Fibroblast of upper back skin (primary cell): ENCODE measurements at regions not wholly inside any gene's neighbourhood (a gene's known extent, or its start where the extent isn't known, plus 50 kb on each side); places are given as distances from the start of the nearest gene placed in this dataset.

ENCODE experiments used
- DNase-seq: peaks from one replicate; pipeline ENCODE4 v3.0.0-alpha.2; 2013

DNA sequence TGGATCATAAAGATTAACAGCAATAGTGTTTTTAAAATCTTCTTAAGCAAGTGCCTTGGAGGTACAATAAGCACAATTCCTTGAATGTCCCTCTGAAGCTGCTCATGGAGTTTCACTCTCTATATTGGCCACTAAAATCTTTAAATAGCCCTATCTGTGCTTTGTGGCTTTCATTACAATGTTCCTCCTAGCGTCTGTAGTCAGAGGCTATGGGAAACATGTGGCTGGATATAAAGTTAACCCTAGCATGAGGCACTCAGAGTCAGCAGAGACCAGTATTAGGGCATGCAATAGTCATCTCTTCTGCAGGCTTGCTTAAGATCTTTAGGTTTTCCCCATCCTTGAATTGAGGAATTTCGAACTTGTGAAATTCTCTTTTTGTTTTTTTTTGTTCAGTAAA lies 668.2 kb downstream of the CDH11 start:
- peak; percentile 50 for DNase-seq

DNA sequence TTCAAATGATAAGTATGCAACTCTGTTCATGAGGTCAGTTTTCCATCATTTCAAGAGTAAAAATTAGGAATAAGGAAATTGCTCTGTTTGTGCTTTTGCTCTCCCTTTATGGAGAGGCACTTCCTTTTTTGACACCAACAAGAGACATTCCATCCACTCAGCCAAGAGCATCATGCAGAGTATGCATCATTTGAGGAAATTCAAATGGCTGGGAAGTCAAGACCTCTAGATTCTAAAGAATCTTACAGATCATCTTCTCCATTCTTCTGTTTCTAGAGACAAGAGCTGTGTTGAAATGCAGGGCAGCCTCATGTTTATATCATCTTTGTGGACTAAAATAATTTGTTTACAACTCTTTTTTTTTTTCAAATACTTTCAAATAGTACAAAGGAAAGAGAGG lies 669.4 kb downstream of the CDH11 start:
- DNase-seq: peak; percentile 23

DNA sequence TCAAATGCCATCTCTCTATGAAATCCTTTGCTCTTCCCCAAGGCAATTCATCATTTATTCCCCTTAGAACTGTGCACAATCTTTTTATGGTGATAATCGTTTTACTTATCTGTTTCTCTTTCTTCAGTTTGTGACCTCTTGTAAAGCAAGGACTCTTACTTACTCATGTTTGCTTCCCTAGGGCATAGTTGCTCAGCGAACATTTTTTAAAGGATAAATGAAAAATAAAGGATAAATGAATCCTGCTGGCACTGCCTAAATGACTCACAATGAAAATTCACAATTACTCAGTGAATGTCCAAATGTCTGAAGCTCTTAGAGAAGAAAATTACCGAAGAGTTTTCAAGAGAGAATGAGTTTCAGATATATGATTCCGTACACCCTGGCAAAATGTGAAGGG lies 671.7 kb downstream of the CDH11 start:
- peak; percentile 47 for DNase-seq

DNA sequence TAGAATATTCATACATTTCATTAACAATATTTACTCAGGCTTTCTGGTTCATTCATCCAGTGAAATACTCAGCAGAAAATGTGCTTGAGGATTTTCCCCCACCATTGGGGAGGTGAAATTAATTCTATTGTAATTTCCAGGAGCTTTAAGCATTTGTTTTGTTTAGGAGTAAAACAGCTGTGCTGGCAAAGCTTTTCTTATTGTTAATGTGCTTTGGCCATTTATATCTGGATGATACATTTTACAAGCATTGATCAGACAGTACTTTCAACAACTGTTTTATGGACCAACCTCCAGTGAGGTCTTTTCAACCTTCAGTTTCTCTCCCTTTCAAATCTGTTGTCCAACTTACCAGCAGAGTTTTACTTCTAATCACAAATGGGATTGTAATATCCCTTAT lies 672.4 kb downstream of the CDH11 start:
- DNase-seq: no peak

DNA sequence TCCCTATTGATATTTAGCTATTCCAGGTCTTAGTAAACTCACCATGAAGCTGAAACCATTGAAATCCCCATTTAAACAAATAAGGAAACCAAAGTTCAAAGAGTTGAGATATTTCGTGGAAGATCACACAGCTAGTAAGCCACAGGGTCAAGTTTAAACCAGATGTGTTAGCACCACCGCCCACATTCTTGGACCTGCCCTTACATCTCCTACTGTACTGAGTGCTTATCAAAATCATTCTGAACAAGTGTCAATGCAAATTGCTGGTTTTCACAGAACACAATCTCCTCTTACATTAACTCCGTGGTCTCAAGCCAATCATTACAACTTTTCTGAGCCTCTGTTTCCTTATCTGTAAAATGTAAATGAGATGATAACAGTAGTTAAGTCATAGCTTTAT lies 676.2 kb downstream of the CDH11 start:
- DNase-seq: no peak

DNA sequence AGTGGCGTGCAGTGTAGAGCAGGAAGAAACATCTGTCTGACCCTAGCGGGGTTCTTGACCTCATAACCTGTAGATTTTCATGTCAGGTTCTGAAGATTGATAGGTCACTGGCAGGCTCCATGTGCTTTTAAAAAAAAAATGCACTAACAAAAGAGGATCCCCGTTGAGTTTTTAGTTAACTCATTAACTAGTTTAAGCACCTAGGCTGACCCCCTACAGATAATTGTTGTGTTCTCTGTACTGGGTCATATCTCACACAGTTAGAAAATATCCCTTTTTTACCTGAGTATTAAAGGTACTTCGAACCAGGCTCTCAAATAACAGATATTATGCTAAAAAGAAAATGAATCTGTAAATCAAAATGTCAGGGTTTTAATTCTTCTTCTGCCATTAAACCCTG lies 676.6 kb downstream of the CDH11 start:
- no peak for DNase-seq

DNA sequence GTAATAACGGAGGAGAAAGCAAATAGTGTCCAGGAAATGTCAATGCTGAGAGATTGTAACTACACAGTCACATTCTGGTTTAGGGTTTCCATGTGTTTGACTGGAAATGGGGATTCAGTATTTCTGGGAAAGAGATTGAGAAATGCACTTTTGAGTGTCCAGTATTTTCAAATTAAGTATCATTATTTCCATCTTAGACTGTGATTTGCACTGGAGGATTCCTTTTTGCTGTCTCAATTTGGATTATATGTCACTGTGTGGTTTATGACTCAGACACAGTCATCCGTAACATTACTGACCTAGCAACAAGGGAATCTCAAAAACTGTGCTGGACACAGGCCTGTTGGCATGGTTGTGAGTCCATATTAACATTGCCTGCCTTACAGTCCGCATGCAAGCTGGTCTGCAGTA lies 681.4 kb downstream of the CDH11 start:
- peak; percentile 98 for DNase-seq

DNA sequence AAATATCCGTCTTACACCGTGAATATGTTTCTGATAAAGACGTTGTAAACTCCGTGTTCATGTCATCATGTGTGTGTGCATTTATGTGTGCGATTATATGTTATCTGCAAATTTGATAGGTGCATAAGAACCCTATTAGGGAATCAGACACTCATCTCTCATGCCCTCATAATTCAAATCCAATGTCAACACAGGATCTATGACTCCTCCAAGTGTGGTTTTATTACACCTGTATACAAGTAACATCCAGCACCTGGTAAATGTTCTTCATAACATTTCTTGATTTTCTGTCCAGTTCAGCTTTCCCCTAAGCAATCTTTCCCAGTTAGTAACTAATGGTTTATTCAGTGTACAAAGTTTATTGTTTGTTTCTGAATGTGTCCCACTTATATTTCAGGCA lies 681.9 kb downstream of the CDH11 start:
- no peak for DNase-seq

DNA sequence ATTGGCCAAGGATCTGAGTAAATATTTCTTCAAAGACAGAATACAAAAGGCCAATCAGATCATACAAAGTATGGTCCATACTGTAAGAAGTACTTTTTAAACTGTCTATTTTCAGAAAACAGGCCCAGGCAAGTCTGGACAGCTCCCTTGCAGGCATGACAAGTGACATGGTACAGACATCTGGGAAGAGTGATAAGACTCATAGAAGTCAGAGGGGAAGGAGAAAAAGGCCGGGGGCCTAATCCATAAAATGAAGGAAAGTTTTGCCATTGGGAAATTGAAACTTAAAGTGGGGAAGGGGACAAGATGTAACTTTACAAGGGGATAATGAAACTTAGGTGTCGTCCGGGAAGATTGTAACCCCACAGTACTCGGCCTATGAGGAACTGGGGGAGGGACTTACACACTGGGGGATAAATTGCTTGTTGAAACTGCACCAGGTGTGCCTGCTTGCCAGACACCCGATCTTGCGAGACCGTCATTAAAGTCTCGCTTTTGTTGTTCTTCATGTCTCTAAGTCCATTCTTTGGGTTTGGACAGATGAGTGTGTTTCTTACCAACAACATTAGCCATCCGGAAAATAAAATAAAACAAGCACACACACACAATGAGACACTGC lies 684.0 kb downstream of the CDH11 start:
- DNase-seq: no peak

DNA sequence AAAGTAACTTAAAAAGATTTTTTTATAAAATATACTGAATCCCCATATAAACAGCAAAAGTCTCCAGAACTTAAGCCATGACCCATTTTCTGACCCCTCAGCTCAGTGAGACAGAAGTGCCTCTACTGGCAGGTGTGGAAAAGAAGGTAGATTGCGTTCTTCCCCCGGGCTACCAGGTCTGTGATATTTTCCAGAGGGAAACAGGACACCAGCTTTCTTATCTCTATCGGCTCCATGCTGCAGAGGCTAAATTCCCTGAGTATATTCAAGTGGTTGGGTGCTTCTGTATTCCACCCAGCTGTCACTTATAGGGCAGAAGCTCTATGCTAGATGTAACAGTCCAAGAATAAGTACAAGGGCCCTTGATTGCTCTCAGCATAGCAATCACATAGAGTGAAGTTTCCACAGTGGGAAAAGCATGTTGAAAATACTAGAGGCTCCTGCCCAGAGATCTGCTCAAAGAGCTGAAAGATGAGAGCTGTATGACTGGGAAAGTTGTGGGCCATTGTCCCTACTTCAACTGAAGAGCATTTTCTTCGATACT lies 687.3 kb downstream of the CDH11 start:
- no peak for DNase-seq

DNA sequence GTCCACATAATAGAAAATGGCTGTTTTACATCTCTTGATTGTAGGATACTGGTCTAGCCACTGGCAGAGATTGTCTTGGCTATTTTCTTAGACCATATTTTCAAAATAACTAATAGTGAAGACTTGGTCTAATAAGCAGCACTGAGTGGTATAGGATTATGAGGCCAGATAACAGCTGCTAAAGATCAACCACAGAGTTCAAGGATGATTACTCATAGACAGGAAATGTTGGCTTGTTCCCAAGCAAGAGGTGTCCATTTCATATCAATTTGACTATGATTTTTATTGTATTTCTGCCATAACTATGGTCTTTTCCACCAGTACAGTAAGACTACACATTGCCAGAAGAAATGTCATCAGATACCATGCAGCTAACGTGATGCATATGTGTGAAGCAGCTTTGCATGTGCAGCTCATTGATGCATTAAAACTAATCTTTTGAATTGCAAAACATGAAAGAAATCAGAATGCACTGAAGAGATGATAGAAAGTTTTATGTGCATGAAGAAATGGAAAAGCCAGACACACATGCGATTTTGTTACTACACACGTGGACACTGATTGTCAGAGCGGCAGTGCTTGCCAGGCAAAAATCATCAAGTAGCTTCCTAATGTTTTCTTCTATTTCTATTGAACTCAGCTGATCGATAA lies 693.3 kb downstream of the CDH11 start:
- DNase-seq: peak; percentile 95

DNA sequence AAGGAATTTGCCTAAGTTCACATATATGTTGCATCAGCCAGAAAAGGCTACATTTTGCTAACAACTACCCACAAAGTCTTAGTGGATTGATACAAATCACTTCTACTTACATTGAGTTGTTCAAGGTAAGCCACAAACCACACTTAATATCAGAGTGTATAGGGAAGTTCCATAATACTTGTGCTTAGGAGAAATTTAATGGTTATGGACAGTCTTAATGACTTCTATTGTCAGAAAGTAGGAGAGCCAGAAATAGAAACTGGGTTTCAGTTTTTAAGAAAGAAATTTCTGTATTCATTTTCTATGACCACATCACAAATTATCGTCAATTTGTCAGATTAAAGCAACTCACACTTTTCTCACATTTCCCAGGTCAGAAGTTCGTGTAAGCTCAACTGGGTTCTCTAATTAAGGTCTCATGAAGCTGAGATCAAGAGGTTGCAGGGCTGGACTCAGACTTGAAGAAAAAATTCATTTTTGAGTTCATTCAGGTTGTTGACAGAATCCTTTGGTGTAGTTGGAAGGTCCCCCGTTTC lies 695.7 kb downstream of the CDH11 start:
- DNase-seq: no peak

DNA sequence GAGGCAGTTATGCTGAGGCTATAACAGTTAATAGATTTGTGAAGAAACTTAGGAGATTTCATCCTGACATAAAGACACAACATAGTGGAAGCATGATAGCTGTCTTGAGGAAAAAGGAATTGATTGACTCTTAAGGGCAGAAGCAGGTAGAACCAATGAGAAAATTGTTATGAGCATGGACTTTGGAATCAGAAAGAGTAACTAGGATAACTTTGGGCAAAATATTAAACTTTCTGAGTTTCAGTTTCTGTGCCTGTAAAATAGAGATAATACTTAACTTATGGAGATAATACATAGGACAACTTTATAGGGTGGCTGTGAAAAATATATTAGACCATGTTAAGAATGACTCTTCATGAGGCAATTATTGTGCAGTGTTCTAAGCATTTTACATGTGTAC lies 696.5 kb downstream of the CDH11 start:
- DNase-seq: no peak

DNA sequence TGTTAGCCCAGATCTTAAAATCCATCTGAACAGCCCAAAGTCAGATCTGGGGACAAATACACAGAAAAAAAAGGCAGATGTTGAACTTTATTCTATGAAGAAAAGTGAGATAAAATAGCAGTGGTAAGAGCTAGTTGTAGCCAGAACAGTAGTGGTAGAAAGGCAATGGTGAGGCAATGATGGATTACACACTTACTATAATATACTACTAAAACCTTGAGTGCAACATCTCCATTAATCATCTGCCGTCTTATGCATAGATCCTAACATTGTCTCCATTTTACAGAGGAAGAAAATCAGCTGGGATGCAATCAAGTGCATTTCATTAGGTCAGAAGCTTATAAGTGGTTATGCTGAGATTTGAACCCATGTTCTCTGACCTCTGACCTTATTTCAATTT lies 699.6 kb downstream of the CDH11 start:
- no peak for DNase-seq

DNA sequence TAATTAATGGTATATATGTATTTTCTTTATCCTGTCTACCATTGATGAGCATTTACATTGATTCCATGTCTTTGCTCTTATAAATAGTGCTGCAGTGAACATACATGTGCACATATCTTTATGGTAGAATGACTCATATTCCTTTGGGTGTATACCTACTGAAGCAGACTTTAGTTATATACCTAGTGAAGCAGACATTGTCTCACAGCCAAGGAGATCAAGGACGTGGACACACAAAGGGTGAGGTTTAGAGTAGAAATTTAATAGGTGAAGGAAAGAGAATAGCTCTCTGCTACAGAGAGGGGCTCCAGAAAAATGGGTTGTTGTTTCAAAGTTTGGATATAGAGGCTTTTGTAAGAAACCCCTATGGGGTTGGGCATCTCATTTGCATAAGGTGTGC lies 700.3 kb downstream of the CDH11 start:
- DNase-seq: no peak

DNA sequence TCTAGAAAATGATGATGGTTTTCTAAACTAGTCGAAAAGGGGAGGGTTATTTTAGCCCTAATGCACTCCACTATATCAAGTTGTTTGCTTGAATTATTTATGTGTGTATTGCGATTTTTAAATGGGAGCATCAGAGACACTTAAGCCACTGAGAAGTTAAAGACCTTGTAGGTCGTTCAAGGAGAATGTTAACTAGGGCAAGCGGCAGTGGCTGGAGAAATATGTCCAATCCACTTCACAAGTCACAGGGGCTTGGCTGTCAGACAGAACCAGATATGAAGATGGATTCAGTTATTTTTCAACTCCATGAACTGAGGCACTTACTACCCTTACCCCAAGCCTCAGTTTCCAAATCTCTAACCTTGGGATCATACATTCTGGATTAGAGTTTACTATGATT lies 702.0 kb downstream of the CDH11 start:
- no peak for DNase-seq

DNA sequence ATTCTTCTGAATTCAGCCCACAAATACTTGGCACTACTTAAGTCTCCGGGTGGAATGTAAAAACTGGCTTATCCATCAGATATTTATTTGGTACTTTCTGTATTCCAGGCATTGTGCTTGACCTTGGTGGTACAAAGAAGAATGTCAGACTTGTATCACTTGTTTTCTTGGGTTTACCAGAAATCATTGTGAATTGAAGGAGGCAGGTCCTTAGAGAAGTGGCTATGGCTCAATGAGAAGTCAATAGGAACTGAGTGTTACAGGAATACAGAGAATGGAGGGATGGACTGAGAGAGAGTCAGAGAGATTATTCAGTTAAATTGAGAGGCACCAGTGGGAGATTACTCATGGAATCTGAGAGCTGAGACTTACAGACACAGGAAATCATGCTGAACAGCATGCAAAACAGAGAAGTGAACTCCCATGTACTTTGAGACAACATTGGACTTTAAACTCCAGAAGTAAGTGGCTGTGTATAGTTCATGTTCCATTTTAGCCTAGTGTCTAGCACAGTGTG lies 704.1 kb downstream of the CDH11 start:
- peak; percentile 96 for DNase-seq

DNA sequence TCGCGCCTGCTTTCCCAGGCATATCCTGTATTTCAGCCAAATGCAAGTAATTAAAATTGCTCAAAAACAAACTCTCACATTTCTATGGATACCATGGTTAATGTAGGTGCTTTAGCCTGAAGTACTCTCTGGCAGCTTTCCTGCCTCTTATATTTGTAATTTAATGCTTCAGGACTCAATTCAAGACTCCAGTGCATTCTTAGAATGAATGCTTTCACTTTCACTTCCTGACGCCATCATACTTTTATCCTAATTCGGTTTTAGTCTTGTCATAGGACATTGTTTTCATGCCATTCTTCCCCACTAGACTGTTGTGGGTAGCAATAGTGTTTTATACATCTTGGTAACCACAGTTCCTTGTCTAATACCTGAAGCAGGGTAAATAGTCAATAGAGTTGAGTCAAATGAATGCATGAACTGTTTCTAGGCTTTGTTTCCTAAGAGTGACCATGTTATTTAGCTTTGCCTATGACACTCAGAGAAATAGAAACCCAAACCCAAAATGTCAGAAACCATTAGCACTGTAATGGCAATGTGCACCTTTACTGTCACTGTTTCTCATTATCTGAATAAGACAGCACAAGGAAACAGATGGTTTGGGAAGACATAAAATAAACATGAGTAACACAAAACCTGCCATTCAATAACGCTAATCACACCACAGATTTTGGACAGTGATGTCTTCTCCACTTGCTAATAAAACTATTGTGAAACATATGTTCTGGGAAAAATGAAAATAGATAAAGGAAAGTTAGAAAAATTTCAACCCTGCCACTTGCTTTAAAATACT lies 705.5 kb downstream of the CDH11 start:
- DNase-seq: peak; percentile 81

DNA sequence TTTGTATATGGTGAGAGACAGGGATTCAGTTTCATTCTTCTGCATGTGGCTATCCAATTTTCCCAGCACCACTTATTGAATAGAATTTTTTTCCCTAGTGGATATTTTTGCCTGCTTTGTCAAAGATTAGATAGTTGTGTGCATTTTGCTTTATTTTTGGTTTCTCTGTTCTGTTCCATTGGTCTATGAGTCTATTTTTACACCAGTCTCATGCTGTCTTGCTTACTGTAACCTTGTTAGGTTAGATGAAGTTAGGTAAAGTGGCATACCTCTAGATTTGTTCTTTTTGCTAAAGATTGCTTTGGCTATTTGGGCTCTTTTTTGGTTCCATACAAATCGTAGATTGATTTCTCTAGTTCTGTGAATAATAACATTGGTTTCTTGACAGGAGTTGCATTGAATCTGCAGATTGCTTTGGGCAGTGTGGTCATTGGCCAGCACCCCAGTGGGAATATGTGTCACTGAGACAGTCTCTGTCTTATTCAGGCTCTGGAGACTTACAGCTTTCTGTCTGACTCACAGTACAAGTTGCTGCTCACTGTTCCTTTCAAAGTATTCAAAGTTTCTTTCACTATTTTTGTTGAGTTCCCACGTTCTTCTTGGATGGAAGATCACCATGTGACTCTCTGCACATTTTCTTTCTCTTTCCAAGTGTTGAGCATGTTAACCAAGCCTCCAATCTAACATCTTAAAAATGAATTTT lies 709.1 kb downstream of the CDH11 start:
- DNase-seq: peak; percentile 61

DNA sequence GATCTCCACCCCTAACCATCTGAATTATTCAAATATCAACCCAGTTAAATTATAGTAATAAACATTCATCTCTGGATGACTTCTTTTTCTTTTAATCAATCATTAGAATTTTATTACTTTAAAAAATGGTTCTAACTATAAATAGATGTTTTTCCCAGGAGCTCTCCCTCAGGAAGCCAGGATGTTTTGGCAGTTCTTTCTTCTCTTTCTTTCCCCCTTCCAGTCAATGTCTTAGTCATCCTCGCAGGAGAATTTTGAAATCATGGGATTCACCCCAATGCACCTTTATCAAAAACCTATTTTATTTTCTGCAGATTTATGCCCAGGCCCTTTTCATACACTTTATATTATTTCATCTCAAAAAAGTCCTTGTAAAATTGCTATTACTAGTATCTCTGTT lies 711.6 kb downstream of the CDH11 start:
- DNase-seq: no peak

DNA sequence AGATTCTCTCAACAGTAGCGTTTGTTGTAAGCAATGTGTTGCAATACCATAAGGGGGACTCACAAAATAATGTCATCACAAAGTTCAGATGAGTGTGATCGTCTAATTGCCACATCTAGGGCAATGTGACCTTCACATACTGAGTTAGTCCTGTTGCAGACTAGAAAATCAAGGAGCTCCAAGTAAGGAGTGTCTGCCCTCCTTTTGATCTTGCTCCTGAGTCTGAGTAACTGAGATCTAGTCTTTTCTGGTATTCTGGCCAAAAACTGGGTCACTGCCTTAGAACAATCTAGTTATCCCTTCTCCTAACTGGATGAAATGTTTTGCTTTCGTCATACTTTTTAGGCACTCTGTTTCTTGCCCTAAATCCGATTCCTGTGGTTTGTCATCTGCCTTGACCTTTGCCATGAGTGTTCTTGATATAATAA lies 712.1 kb downstream of the CDH11 start:
- DNase-seq: peak; percentile 63

DNA sequence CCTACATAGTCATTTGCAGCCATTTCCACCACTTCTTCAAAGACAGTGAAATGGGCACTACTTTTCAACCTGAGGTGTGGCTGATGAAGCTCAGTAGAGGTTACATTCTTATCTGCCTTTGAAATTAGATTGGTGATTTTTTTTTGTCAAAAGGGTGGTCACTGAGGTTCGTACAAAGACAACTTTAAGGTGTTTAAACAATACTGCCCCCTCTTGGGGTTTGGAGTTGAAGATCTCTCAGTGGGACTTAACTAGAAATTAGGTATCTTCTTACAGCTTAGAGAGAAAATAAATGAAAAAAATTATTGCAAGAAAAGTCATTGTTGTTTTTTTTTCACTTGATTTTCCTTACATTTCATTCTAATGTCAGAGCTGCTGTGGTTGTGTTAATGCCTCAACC lies 713.2 kb downstream of the CDH11 start:
- no peak for DNase-seq

DNA sequence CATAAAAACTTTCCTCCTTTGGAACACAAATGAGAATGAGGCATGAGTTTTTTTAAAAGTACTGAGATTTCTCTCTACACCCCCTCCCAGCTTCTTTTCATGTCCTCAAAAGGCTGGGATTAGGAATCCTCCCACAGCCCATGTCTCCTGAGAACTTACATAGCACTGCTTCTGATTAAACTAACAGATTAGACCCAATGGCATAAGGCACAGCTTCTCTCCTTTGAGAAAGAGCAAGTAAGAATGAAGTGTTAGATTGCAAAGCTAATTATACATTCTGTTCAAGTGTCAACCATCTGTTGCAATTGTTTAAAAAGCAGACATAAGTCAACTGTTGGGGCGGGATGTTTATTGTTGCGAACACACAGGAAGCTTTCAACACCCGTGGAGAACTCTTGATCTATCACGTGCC lies 715.1 kb downstream of the CDH11 start:
- no peak for DNase-seq
